Upper lobe of left lung (tissue), 6 donors: ENCODE measurements at regions not wholly inside any gene's neighbourhood (a gene's known extent, or its start where the extent isn't known, plus 50 kb on each side); places are given as distances from the start of the nearest gene placed in this dataset.

Experiments used
- ATAC-seq, 2 donors: fragments of 200-7000 bp; cut with Tn5 transposase; one replicate each; pipeline ENCODE4 v1.9.1; 2022; ENCODE audit warnings: mild to moderate bottlenecking in 2 of 2, moderate library complexity in 2 of 2; ENCODE audit not compliant: low FRiP score in 2 of 2
- DNase-seq, 2 donors: peaks; one replicate each; pipeline ENCODE4 v3.0.0-alpha.2; 2019 to 2020
- H3K27ac ChIP-seq, 4 donors: fragments of 200-600 bp; sonication (generic); one replicate each; pipeline ENCODE4 v1.5.1; 2016 to 2019
- H3K27me3 ChIP-seq, 4 donors: fragments of 200-600 bp; sonication (generic); one replicate each; pipeline ENCODE4 v1.5.1; 2017 to 2019
- H3K36me3 ChIP-seq, 4 donors: fragments of 200-600 bp; sonication (generic); one replicate each; pipeline ENCODE4 v1.5.1; 2016 to 2019
- H3K4me1 ChIP-seq, 4 donors: fragments of 200-600 bp; sonication (generic); one replicate each; pipeline ENCODE4 v1.5.1; 2018 to 2019
- H3K4me3 ChIP-seq, 4 donors: fragments of 200-600 bp; sonication (generic); one replicate each; pipeline ENCODE4 v1.5.1; 2017 to 2019; ENCODE audit warnings: mild to moderate bottlenecking in 2 of 4, moderate library complexity in 1 of 4
- H3K9me3 ChIP-seq, 4 donors: fragments of 200-600 bp; sonication (generic); one replicate each; pipeline ENCODE4 v1.5.1; 2018 to 2019
- CTCF ChIP-seq, 6 experiments: fragments of 450-650 bp in 4 of 6; fragments of 200-600 bp in 2 of 6; sonication (generic) in 2 of 6; IDR thresholded peaks; one replicate each; pipeline ENCODE4 v1.5.1; 2016 to 2019; ENCODE audit warnings: antibody characterized with exemption in 6 of 6
- EP300 ChIP-seq, 4 donors: sonication (generic); formaldehyde crosslinking; IDR thresholded peaks; one replicate each; pipeline ENCODE4 v1.5.1; 2017; ENCODE audit warnings: antibody characterized with exemption in 4 of 4, control low read depth in 2 of 4
- POLR2A ChIP-seq, 4 donors: fragments of 450-650 bp; IDR thresholded peaks; one replicate each; pipeline ENCODE4 v1.5.1; 2016 to 2017; ENCODE audit warnings: antibody characterized with exemption in 4 of 4, mild to moderate bottlenecking in 2 of 4
- POLR2AphosphoS5 ChIP-seq, 2 donors: sonication (generic); formaldehyde crosslinking; IDR thresholded peaks; one replicate each; pipeline ENCODE4 v1.5.1; 2017; ENCODE audit warnings: antibody characterized with exemption in 2 of 2
- WGBS, 2 donors: methylation state at CpG; one replicate each; pipeline ENCODE4 v1.1.5; 2017 to 2018; 5-methylcytosine and 5-hydroxymethylcytosine counted together
- donor health status: DM: no; HTN: no; CAD: no; lungs with moderate emphysema.
- donor health status: DM: no; HTN: yes; CAD: no; lungs with severe emphysema.

- no peaks in the 10 kb centered on the region for H3K4me1 ChIP-seq
- DNase-seq (no peak), ATAC-seq (no peak)
- no peak for TF ChIP-seq EP300 (IDR thresholded peaks at IDR 0.05)
- no peaks in the 10 kb centered on the region for H3K27me3 ChIP-seq
- H3K4me3 ChIP-seq, result no peak overlapping the region
- H3K27ac ChIP-seq, result no peak overlapping the region
- WGBS, 2 donors, result 75 to 81% methylated on average over 1 of the region's 1 CpG
- no peaks in the 10 kb centered on the region for H3K36me3 ChIP-seq
- H3K9me3 ChIP-seq, result no peaks in the 10 kb centered on the region
Observed at GRCh38 chr9:29669613-29670012, 2096.3 kb upstream of the C9orf72 start.

GRCh38 chr9:29685531-29685930 lies 2112.2 kb upstream of the C9orf72 start:
- ATAC-seq (no peak), DNase-seq (no peak)
- no peaks in the 10 kb centered on the region for H3K9me3 ChIP-seq
- H3K27ac ChIP-seq, result no peak overlapping the region
- no peaks in the 10 kb centered on the region for H3K27me3 ChIP-seq
- H3K4me3 ChIP-seq, result no peak overlapping the region
- TF ChIP-seq EP300 (IDR thresholded peaks at IDR 0.05) (no peak), POLR2A (IDR thresholded peaks at IDR 0.05) (no peak), CTCF (IDR thresholded peaks at IDR 0.05) (no peak), POLR2AphosphoS5 (IDR thresholded peaks at IDR 0.05) (no peak)
- H3K4me1 ChIP-seq, result no peaks in the 10 kb centered on the region
- H3K36me3 ChIP-seq, result no peaks in the 10 kb centered on the region

DNA sequence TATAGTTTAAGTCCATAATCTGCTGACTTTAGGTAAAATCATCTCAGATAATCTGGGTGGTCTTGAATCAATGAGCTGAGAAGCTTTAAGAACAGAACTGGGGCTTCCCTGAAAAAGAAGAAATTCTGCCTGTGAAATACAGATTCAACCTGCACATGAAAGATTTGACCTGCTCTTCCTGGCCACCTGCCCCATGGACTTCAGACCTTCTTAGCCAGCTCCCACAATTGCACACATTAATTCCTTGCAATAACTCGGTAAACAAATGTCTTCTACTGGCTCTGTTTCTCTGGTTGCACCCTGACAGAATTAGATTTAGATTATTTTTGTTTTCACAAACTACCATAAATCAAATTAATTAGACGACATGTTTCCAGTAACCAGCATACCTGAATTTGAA lies 2117.9 kb upstream of the C9orf72 start:
- DNase-seq (no peak), ATAC-seq (no peak)
- no peaks in the 10 kb centered on the region for H3K36me3 ChIP-seq
- 66 to 76% methylated on average over 2 of the region's 2 CpGs for WGBS, 2 donors
- H3K27ac ChIP-seq, result no peak overlapping the region
- no peaks in the 10 kb centered on the region for H3K27me3 ChIP-seq
- no peaks in the 10 kb centered on the region for H3K4me1 ChIP-seq
- TF ChIP-seq CTCF (IDR thresholded peaks at IDR 0.05) (no peak), POLR2A (IDR thresholded peaks at IDR 0.05) (no peak), POLR2AphosphoS5 (IDR thresholded peaks at IDR 0.05) (no peak), EP300 (IDR thresholded peaks at IDR 0.05) (no peak)
- H3K4me3 ChIP-seq, result no peak overlapping the region
- H3K9me3 ChIP-seq, result no peaks in the 10 kb centered on the region

DNA sequence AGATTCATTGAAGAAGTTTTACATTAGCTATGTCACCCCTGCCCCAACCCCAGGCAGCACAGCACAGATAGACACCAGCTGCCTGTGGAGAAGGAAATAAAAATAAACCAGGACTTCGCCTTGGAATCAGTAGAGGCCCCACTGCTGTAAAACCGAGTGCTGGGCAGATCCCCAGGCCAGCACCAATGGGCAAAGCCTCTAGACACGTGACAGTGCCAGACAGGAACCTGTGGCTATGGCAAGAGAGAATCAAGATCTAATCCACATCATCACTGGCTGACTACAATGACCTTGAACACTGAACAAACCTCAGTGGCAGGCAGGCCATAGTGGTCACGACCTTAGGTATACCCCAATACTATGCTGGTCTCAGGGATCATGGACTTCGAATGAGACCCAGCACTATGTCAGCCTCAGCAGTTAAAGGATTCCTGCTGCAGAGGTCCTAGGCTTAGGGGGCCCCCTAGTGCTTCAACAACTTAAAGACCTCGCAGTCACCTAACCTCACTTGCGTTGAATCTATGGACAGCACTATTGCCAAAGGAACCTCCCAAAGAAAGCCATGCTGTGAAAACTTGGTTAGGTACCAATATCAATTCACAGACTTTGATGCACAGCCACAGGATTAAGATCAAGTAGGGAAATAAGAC lies 2118.6 kb upstream of the C9orf72 start:
- ATAC-seq (peak in 1 of 2 donors; percentile 46), DNase-seq (no peak)
- H3K9me3 ChIP-seq, result no peaks in the 10 kb centered on the region
- no peaks in the 10 kb centered on the region for H3K36me3 ChIP-seq
- TF ChIP-seq EP300 (IDR thresholded peaks at IDR 0.05) (no peak), POLR2AphosphoS5 (IDR thresholded peaks at IDR 0.05) (no peak), CTCF (IDR thresholded peaks at IDR 0.05) (no peak), POLR2A (IDR thresholded peaks at IDR 0.05) (no peak)
- 41 to 58% methylated on average over 5 to 7 of the region's 7 CpGs for WGBS, 2 donors
- no peaks in the 10 kb centered on the region for H3K4me1 ChIP-seq
- H3K27ac ChIP-seq, result no peak overlapping the region
- no peaks in the 10 kb centered on the region for H3K27me3 ChIP-seq
- H3K4me3 ChIP-seq, result no peak overlapping the region

DNA sequence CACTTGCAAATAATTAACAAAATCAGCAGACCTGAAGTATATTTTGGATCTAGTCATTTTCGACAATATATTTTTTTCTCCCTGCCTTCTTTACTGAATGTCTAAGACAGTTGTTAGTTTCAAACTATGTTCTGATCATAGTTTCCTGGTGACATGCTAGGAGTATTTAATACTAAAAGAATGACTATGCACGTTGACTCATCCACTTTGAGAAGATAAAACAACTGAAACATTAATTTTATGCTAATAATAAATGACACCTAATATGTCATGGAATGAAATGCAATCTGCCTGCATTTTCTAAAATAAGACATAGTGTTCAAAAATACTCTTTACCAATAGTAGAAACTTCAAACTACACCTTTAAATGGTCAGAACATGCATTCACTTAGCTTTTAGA lies 2123.7 kb upstream of the C9orf72 start:
- TF ChIP-seq POLR2A (IDR thresholded peaks at IDR 0.05), result no peak

DNA sequence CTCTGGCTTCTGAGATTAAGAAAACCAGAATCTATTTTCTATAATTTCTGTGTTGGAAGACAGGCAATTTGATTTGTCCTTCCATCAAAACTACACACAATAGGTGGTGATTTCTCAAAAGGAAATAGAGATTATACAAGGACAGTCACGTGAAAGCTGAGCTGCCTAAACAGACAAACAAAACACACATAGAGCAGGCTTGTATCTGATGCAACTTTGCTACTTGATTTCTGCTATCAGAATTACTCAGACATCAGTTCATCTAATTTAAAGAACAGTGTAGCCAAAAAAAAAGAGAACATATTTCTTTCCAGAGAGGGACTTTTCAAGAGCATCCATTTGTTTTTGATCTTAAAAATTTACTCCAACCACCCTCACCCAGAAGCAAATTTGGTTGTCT lies 2128.3 kb upstream of the C9orf72 start:
- no peaks in the 10 kb centered on the region for H3K4me1 ChIP-seq
- WGBS, 2 donors, result 42 to 52% methylated on average over 1 of the region's 1 CpG
- DNase-seq, result no peak
- H3K9me3 ChIP-seq, result no peaks in the 10 kb centered on the region
- H3K27ac ChIP-seq, result no peak overlapping the region
- H3K27me3 ChIP-seq, result no peaks in the 10 kb centered on the region
- H3K36me3 ChIP-seq, result no peaks in the 10 kb centered on the region
- no peak for TF ChIP-seq POLR2A (IDR thresholded peaks at IDR 0.05)
- no peak for TF ChIP-seq EP300 (IDR thresholded peaks at IDR 0.05)
- TF ChIP-seq POLR2AphosphoS5 (IDR thresholded peaks at IDR 0.05), result no peak
- TF ChIP-seq CTCF (IDR thresholded peaks at IDR 0.05), result no peak
- no peak overlapping the region for H3K4me3 ChIP-seq
- no peak for ATAC-seq

More for the DNA sequence above, 2123.7 kb upstream of the C9orf72 start:
- no peak overlapping the region for H3K4me3 ChIP-seq
- H3K9me3 ChIP-seq, result no peaks in the 10 kb centered on the region
- no peaks in the 10 kb centered on the region for H3K36me3 ChIP-seq
- WGBS, 2 donors, result 67 to 70% methylated on average over 2 of the region's 2 CpGs
- H3K27ac ChIP-seq, result no peak overlapping the region
- no peaks in the 10 kb centered on the region for H3K4me1 ChIP-seq
- ATAC-seq (no peak), DNase-seq (no peak)
- no peaks in the 10 kb centered on the region for H3K27me3 ChIP-seq
